ENCODE measurements at regions not wholly inside any gene's neighbourhood (a gene's known extent, or its start where the extent isn't known, plus 50 kb on each side); places are given as distances from the start of the nearest gene placed in this dataset.

DNA sequence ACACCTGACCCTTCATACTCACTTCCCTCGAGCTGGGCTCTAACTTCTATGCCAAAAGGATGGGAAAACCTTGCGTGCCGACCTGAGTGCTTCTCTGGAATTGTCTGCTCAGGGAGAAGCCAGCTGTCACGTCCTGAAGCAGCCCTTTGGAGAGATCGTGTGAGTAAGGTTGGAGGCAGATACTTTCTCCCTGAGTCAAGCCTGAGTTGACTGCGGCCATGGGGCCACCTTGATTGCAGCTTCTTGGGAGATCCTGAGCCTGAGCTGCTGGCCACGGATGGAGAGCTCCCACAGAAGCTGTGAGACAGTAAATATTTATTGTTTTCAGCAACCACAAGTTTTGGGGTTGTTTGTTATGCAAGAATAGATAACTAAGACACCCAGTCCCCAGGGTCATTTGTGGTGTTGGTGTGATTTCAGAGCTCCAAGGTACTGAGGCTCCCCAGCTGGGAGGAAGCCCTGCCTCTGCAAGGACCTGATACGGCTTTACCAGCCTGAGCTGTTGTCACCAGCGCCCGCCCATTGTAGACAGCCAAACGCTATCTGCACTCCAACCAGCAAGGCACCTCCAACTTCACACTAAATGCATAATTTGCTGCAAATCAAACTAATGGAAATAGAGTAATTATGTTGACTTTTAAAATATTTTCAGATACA lies 531.6 kb downstream of the PTPRU start:
- Histone ChIP-seq H3K9me2 (replicated peaks; ENCODE audit: low read depth, low read length) (no peaks in the 10 kb centered on the region), H3K4me3 (ENCODE audit: low read length, poor library complexity, severe bottlenecking) (no peak overlapping the region), H2AFZ (ENCODE audit: low read length) (no peak overlapping the region), H3K4me2 (ENCODE audit: low read depth, low read length, poor library complexity, severe bottlenecking) (no peak overlapping the region), H3K36me3 (ENCODE audit: insufficient read depth, low read length) (no peaks in the 10 kb centered on the region), H3K9me3 (ENCODE audit: insufficient read depth, low read depth, low read length) (no peaks in the 10 kb centered on the region), H3F3A (ENCODE audit: low read depth) (no peaks in the 10 kb centered on the region), H4K20me1 (ENCODE audit: insufficient read depth, low read length, poor library complexity, severe bottlenecking) (no peaks in the 10 kb centered on the region), H3K27me3 (ENCODE audit: insufficient read depth, low read length, poor library complexity, severe bottlenecking) (no peaks in the 10 kb centered on the region), H3K4me1 (ENCODE audit: insufficient read depth, low read length, poor library complexity, severe bottlenecking) (no peaks in the 10 kb centered on the region), H3K9ac (ENCODE audit: low read depth, low read length, poor library complexity, severe bottlenecking) (no peak overlapping the region), H3K79me2 (ENCODE audit: insufficient read depth, low read length) (no peaks in the 10 kb centered on the region)
- no peak for TF ChIP-seq EZH2phosphoT487 (IDR thresholded peaks at IDR 0.05; ENCODE audit: borderline replicate concordance)
- TF ChIP-seq CTCF (conservative IDR thresholded peaks at IDR 0.05; ENCODE audit: low read length): no peak

DNA sequence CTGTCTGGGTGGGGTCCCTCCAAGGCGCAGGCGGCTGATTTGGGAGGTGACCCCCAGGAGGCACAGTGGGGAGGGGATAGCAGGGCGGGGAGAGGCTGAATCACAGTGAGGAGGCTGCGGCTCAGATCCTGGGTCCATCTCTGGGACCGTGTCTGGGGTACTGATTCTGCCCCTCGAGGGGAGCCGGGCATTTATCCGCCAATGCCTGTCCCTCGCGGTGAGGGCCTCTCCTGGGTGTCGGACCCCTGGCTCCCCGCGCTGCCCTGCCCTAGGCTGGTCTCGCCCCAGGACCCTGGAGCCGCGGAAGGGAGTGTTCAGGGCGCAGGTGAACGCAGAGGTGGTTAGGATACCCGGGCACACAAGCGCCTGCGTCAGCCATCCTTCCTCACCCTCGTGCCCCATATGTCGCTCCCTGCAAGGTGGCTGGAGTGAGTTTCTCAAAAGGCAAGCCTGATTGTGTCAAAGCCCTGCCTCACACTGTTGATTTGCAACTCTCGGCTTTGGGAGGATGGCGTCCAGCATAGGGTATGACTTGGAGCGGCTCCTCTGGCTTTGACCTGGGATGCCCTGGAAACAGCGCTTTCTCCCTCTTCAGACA lies 530.9 kb downstream of the PTPRU start:
- no peaks in the 10 kb centered on the region for H3K9me3 ChIP-seq (ENCODE audit: insufficient read depth, low read depth, low read length)
- H3K9me2 ChIP-seq (replicated peaks; ENCODE audit: low read depth, low read length): no peaks in the 10 kb centered on the region
- no peaks in the 10 kb centered on the region for H4K20me1 ChIP-seq (ENCODE audit: insufficient read depth, low read length, poor library complexity, severe bottlenecking)
- no peaks in the 10 kb centered on the region for H3K36me3 ChIP-seq (ENCODE audit: insufficient read depth, low read length)
- no peaks in the 10 kb centered on the region for H3K79me2 ChIP-seq (ENCODE audit: insufficient read depth, low read length)
- no peaks in the 10 kb centered on the region for H3K4me1 ChIP-seq (ENCODE audit: insufficient read depth, low read length, poor library complexity, severe bottlenecking)
- H3K4me2 ChIP-seq (ENCODE audit: low read depth, low read length, poor library complexity, severe bottlenecking): no peak overlapping the region
- H3F3A ChIP-seq (ENCODE audit: low read depth): no peaks in the 10 kb centered on the region
- H2AFZ ChIP-seq (ENCODE audit: low read length): no peak overlapping the region
- no peak overlapping the region for H3K4me3 ChIP-seq (ENCODE audit: low read length, poor library complexity, severe bottlenecking)
- no peak overlapping the region for H3K9ac ChIP-seq (ENCODE audit: low read depth, low read length, poor library complexity, severe bottlenecking)
- TF ChIP-seq CTCF (conservative IDR thresholded peaks at IDR 0.05; ENCODE audit: low read length): no peak
- TF ChIP-seq EZH2phosphoT487 (IDR thresholded peaks at IDR 0.05; ENCODE audit: borderline replicate concordance): no peak
- no peaks in the 10 kb centered on the region for H3K27me3 ChIP-seq (ENCODE audit: insufficient read depth, low read length, poor library complexity, severe bottlenecking)

GRCh38 chr1:29762635-29763034 lies 526.3 kb downstream of the PTPRU start:
- no peaks in the 10 kb centered on the region for H4K20me1 ChIP-seq (ENCODE audit: insufficient read depth, low read length, poor library complexity, severe bottlenecking)
- H3K27me3 ChIP-seq (ENCODE audit: insufficient read depth, low read length, poor library complexity, severe bottlenecking): no peaks in the 10 kb centered on the region
- no peaks in the 10 kb centered on the region for H3F3A ChIP-seq (ENCODE audit: low read depth)
- H3K79me2 ChIP-seq (ENCODE audit: insufficient read depth, low read length): no peaks in the 10 kb centered on the region
- no peaks in the 10 kb centered on the region for H3K9me2 ChIP-seq (replicated peaks; ENCODE audit: low read depth, low read length)
- H3K9me3 ChIP-seq (ENCODE audit: insufficient read depth, low read depth, low read length): no peaks in the 10 kb centered on the region
- no peaks in the 10 kb centered on the region for H3K4me1 ChIP-seq (ENCODE audit: insufficient read depth, low read length, poor library complexity, severe bottlenecking)
- no peak overlapping the region for H3K4me3 ChIP-seq (ENCODE audit: low read length, poor library complexity, severe bottlenecking)
- H3K36me3 ChIP-seq (ENCODE audit: insufficient read depth, low read length): no peaks in the 10 kb centered on the region
- no peak overlapping the region for H3K4me2 ChIP-seq (ENCODE audit: low read depth, low read length, poor library complexity, severe bottlenecking)
- H3K9ac ChIP-seq (ENCODE audit: low read depth, low read length, poor library complexity, severe bottlenecking): no peak overlapping the region
- no peak for TF ChIP-seq CTCF (conservative IDR thresholded peaks at IDR 0.05; ENCODE audit: low read length)
- no peak for TF ChIP-seq EZH2phosphoT487 (IDR thresholded peaks at IDR 0.05; ENCODE audit: borderline replicate concordance)
- H2AFZ ChIP-seq (ENCODE audit: low read length): no peak overlapping the region
